ENCODE measurements at regions not wholly inside any gene's neighbourhood (a gene's known extent, or its start where the extent isn't known, plus 50 kb on each side); places are given as distances from the start of the nearest gene placed in this dataset.

DNA sequence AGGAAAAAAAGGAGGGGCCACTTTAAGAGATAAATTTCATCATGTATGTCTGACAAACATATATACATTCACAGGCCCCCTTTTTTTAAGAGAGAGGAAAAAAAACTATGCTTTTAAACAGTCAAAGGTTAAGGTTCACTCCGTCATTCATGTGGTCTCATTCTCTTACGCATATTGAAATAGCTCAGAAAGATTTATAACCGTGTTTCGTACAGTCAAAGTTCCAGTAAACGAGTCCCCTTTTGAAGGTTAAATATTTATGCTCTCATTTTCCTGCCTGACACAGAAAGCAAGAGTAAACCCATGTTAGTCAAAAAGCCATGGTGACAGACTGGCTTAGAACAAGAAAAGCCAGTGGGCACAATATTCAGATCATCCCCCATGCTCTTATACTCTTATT, 248.0 kb upstream of the ARRDC4 start:
- TF ChIP-seq CTCF (IDR thresholded peaks at IDR 0.05 in 4 of 5, conservative IDR thresholded peaks at IDR 0.05 in 1 of 5), result no peak
- TF ChIP-seq POLR2A (IDR thresholded peaks at IDR 0.05), result no peak

All from gastrocnemius medialis (tissue), 4 donors.